ENCODE measurements at regions not wholly inside any gene's neighbourhood (a gene's known extent, or its start where the extent isn't known, plus 50 kb on each side); places are given as distances from the start of the nearest gene placed in this dataset.

GRCh38 chr17:71679832-71680231, 441.0 kb upstream of the SOX9 start:
- DNase-seq (ENCODE audit: low read depth in 1 of 2, low spot score in 1 of 2), result no peak
- TF ChIP-seq SPI1 (IDR thresholded peaks at IDR 0.05; ENCODE audit: borderline replicate concordance, low read depth) (no peak), POLR2AphosphoS5 (IDR thresholded peaks at IDR 0.05; ENCODE audit: low read depth) (no peak), GABPA (IDR thresholded peaks at IDR 0.05; ENCODE audit: low read depth) (no peak), CTCF (IDR thresholded peaks at IDR 0.05; ENCODE audit: insufficient read depth, low read length) (no peak)
- TF ChIP-seq, protein P1, sequence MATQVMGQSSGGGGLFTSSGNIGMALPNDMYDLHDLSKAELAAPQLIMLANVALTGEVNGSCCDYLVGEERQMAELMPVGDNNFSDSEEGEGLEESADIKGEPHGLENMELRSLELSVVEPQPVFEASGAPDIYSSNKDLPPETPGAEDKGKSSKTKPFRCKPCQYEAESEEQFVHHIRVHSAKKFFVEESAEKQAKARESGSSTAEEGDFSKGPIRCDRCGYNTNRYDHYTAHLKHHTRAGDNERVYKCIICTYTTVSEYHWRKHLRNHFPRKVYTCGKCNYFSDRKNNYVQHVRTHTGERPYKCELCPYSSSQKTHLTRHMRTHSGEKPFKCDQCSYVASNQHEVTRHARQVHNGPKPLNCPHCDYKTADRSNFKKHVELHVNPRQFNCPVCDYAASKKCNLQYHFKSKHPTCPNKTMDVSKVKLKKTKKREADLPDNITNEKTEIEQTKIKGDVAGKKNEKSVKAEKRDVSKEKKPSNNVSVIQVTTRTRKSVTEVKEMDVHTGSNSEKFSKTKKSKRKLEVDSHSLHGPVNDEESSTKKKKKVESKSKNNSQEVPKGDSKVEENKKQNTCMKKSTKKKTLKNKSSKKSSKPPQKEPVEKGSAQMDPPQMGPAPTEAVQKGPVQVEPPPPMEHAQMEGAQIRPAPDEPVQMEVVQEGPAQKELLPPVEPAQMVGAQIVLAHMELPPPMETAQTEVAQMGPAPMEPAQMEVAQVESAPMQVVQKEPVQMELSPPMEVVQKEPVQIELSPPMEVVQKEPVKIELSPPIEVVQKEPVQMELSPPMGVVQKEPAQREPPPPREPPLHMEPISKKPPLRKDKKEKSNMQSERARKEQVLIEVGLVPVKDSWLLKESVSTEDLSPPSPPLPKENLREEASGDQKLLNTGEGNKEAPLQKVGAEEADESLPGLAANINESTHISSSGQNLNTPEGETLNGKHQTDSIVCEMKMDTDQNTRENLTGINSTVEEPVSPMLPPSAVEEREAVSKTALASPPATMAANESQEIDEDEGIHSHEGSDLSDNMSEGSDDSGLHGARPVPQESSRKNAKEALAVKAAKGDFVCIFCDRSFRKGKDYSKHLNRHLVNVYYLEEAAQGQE (IDR thresholded peaks at IDR 0.05; ENCODE audit: insufficient replicate concordance, low read depth), result no peak

GRCh38 chr17:71681427-71682173, 439.2 kb upstream of the SOX9 start:
- no peak for DNase-seq (ENCODE audit: low read depth in 1 of 2, low spot score in 1 of 2)
- TF ChIP-seq POLR2AphosphoS5 (IDR thresholded peaks at IDR 0.05; ENCODE audit: low read depth) (no peak), GABPA (IDR thresholded peaks at IDR 0.05; ENCODE audit: low read depth) (no peak), SPI1 (IDR thresholded peaks at IDR 0.05; ENCODE audit: borderline replicate concordance, low read depth) (no peak), CTCF (IDR thresholded peaks at IDR 0.05; ENCODE audit: insufficient read depth, low read length) (no peak)
- TF ChIP-seq, protein P1 (IDR thresholded peaks at IDR 0.05; ENCODE audit: insufficient replicate concordance, low read depth), result no peak
- no peak overlapping the region for H3K27ac ChIP-seq (replicated peaks)
- H3K27me3 ChIP-seq (ENCODE audit: insufficient read depth, poor library complexity, severe bottlenecking), result no peaks in the 10 kb centered on the region
- H3K4me3 ChIP-seq (replicated peaks; ENCODE audit: insufficient read depth, low read length), result no peak overlapping the region

More at GRCh38 chr17:71679832-71680231, 441.0 kb upstream of the SOX9 start:
- H3K4me3 ChIP-seq (replicated peaks; ENCODE audit: insufficient read depth, low read length), result no peak overlapping the region
- no peak overlapping the region for H3K27ac ChIP-seq (replicated peaks)
- H3K27me3 ChIP-seq (ENCODE audit: insufficient read depth, poor library complexity, severe bottlenecking), result no peaks in the 10 kb centered on the region

- TF ChIP-seq, protein P1 (IDR thresholded peaks at IDR 0.05; ENCODE audit: insufficient replicate concordance, low read depth), result no peak
- no peak for TF ChIP-seq SPI1 (IDR thresholded peaks at IDR 0.05; ENCODE audit: borderline replicate concordance, low read depth)
- TF ChIP-seq POLR2AphosphoS5 (IDR thresholded peaks at IDR 0.05; ENCODE audit: low read depth), result no peak
- no peak for TF ChIP-seq CTCF (IDR thresholded peaks at IDR 0.05; ENCODE audit: insufficient read depth, low read length)
- TF ChIP-seq GABPA (IDR thresholded peaks at IDR 0.05; ENCODE audit: low read depth), result no peak
- no peak overlapping the region for H3K4me3 ChIP-seq (replicated peaks; ENCODE audit: insufficient read depth, low read length)
- no peak overlapping the region for H3K27ac ChIP-seq (replicated peaks)
- no peaks in the 10 kb centered on the region for H3K27me3 ChIP-seq (ENCODE audit: insufficient read depth, poor library complexity, severe bottlenecking)
- no peak for DNase-seq (ENCODE audit: low read depth in 1 of 2, low spot score in 1 of 2)
Observed at GRCh38 chr17:71682174-71682494, 438.7 kb upstream of the SOX9 start.

Data from HL-60 (cell line).